Prostate gland (tissue), 2 donors: ENCODE measurements at regions not wholly inside any gene's neighbourhood (a gene's known extent, or its start where the extent isn't known, plus 50 kb on each side); places are given as distances from the start of the nearest gene placed in this dataset.

Experiments used
- DNase-seq: peaks from one replicate; pipeline ENCODE4 v3.0.0-alpha.2; 2019; ENCODE audit warnings: low spot score
- H3K27ac ChIP-seq, 2 donors: fragments of 200-600 bp; sonication (generic); 2 replicates each; pipeline ENCODE4 v1.5.1; 2017 to 2019
- H3K27me3 ChIP-seq: fragments of 200-600 bp; sonication (generic); replicated peaks from 2 replicates; pipeline ENCODE4 v1.5.1; 2019; ENCODE audit not compliant: insufficient read depth
- H3K36me3 ChIP-seq, 2 donors: fragments of 200-600 bp; sonication (generic); 1 replicate in 1 of 2; 2 replicates in 1 of 2; pipeline versions ENCODE4 v1.5.1 to v1.8.1; 2017 to 2019
- H3K4me1 ChIP-seq: fragments of 200-600 bp; sonication (generic); replicated peaks from 2 replicates; pipeline ENCODE4 v1.5.1; 2019
- H3K4me3 ChIP-seq, 2 donors: fragments of 200-600 bp; sonication (generic); 2 replicates each; pipeline ENCODE4 v1.5.1; 2017 to 2019
- H3K9me3 ChIP-seq: fragments of 200-600 bp; sonication (generic); 2 replicates; pipeline ENCODE4 v1.5.1; 2017
- POLR2A ChIP-seq: fragments of 450-650 bp; IDR thresholded peaks from one replicate; pipeline ENCODE4 v1.6.1; 2016; ENCODE audit warnings: antibody characterized with exemption, mild to moderate bottlenecking
- POLR2AphosphoS5 ChIP-seq: sonication (generic); formaldehyde crosslinking; IDR thresholded peaks from one replicate; pipeline ENCODE4 v1.6.1; 2017; ENCODE audit warnings: antibody characterized with exemption
- WGBS: methylation state at CpG from one replicate; pipeline ENCODE4 v1.1.5; 2018; 5-methylcytosine and 5-hydroxymethylcytosine counted together
- intact Hi-C: fragments of 100-400 bp; cut with DNase I; formaldehyde crosslinking; loops from one replicate; pipeline ENCODE4 v1.14.2; 2022
- TF ChIP-seq, protein P1 (sequence below), 4 experiments: fragments of 200-600 bp in 2 of 4; fragments of 450-650 bp in 2 of 4; sonication (generic) in 2 of 4; IDR thresholded peaks; 1 replicate in 3 of 4; 2 replicates in 1 of 4; pipeline ENCODE4 v1.5.1; 2016 to 2019; ENCODE audit warnings: antibody characterized with exemption in 4 of 4, mild to moderate bottlenecking in 2 of 4, moderate library complexity in 2 of 4

DNA sequence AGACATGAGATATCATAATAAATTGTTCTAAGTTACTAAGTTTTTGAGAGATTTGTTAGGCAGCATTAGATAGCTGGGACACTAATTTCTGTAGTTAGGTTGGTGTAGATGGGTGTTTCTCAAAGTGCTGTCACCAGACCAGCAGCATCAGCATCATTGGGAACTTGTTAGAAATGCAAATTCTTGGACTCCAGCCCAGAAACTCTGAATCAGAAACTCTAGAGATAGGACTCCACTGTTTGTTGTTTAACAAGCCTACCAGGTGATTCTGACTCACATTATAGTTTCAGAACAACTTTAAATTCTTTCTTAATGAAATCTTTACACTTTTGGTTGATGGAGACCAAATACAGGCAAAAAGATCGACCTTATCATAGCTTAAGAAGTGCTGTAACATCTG, 173.7 kb downstream of the PABPC4L start:
- WGBS: 55% methylated on average over 1 of the region's 1 CpG
- TF ChIP-seq POLR2A (no peak), POLR2AphosphoS5 (no peak)
- TF ChIP-seq, protein P1, sequence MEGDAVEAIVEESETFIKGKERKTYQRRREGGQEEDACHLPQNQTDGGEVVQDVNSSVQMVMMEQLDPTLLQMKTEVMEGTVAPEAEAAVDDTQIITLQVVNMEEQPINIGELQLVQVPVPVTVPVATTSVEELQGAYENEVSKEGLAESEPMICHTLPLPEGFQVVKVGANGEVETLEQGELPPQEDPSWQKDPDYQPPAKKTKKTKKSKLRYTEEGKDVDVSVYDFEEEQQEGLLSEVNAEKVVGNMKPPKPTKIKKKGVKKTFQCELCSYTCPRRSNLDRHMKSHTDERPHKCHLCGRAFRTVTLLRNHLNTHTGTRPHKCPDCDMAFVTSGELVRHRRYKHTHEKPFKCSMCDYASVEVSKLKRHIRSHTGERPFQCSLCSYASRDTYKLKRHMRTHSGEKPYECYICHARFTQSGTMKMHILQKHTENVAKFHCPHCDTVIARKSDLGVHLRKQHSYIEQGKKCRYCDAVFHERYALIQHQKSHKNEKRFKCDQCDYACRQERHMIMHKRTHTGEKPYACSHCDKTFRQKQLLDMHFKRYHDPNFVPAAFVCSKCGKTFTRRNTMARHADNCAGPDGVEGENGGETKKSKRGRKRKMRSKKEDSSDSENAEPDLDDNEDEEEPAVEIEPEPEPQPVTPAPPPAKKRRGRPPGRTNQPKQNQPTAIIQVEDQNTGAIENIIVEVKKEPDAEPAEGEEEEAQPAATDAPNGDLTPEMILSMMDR (IDR thresholded peaks at IDR 0.05): no peak
- Histone ChIP-seq H3K9me3 (no peaks in the 10 kb centered on the region), H3K36me3 (no peaks in the 10 kb centered on the region), H3K4me1 (no peaks in the 10 kb centered on the region), H3K4me3 (no peak overlapping the region), H3K27me3 (no peaks in the 10 kb centered on the region), H3K27ac (no peak overlapping the region)
- intact Hi-C loops: no loop called here
- DNase-seq: peak; percentile 4

DNA sequence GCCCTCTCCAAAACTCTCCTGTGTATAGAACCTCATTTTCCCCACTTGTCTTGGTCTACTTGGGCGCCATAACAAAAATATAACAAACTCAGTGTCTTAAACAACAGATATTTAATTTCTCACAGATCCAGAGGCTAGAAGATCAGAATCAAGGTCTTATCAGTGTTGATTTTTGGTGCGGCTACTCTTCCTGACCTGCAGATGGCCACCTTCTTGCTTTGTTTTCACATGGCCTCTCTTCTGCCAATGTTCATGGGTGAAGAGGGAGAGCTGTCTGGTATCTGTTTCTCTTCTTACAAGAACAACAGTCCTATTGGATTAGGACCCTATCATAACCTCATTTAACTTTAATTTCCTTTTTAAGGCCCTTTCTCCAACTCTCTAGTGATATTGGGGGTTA, 177.3 kb downstream of the PABPC4L start:
- 91% methylated on average over 2 of the region's 2 CpGs for WGBS
- intact Hi-C loops: no loop called here

DNA sequence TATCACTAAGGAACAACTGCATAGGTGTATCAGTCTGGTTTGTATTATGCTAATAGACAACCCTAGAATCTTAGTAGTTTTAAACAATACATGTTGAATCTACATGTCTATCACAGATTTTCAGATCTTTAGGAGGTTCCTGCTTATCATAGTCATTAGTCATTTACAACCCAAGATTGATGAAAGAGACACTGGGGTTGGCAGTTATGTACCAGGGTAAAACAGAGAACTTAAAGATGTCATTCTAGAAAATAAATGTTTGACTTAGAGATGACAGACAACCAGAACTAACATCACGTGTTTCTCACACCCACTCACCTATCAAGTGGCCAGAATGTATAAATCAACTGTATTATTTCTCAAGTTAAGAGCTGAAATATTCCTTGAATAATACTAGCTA, 181.9 kb downstream of the PABPC4L start:
- no peak for DNase-seq
- Histone ChIP-seq H3K36me3 (no peaks in the 10 kb centered on the region), H3K4me3 (no peak overlapping the region), H3K27me3 (no peaks in the 10 kb centered on the region), H3K9me3 (no peaks in the 10 kb centered on the region), H3K4me1 (no peaks in the 10 kb centered on the region), H3K27ac (no peak overlapping the region)
- 56% methylated on average over 1 of the region's 1 CpG for WGBS
- TF ChIP-seq POLR2AphosphoS5 (no peak), POLR2A (no peak)
- TF ChIP-seq, protein P1 (IDR thresholded peaks at IDR 0.05): no peak
- intact Hi-C loops: no loop called here

More for the DNA sequence above, 177.3 kb downstream of the PABPC4L start:
- Histone ChIP-seq H3K4me1 (no peaks in the 10 kb centered on the region), H3K36me3 (no peaks in the 10 kb centered on the region), H3K27me3 (no peaks in the 10 kb centered on the region), H3K27ac (no peak overlapping the region), H3K4me3 (no peak overlapping the region), H3K9me3 (no peaks in the 10 kb centered on the region)
- TF ChIP-seq, protein P1 (IDR thresholded peaks at IDR 0.05): peak in 1 of 4 experiments; percentile 16
- TF ChIP-seq POLR2AphosphoS5: no peak
- peak; percentile 14 for DNase-seq

DNA sequence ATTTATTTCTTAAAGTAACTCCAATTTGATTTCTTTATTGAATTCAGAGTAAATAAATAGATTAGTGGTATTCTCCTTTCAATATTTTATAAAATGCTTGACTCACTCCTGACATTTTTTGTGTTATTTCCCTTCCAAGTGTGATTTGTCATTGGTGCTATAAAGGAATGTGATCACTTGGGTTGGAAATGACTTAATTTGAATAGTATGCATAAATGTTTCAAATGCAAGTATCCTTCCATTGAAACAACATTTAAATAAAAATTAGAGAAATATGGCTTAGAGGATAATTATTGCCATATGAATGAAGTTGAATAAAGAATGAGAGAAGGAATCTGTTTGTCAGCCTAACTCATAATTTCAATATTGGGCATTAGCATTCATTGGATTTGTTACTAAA, 182.7 kb downstream of the PABPC4L start:
- DNase-seq: no peak
- TF ChIP-seq POLR2AphosphoS5: no peak

DNA sequence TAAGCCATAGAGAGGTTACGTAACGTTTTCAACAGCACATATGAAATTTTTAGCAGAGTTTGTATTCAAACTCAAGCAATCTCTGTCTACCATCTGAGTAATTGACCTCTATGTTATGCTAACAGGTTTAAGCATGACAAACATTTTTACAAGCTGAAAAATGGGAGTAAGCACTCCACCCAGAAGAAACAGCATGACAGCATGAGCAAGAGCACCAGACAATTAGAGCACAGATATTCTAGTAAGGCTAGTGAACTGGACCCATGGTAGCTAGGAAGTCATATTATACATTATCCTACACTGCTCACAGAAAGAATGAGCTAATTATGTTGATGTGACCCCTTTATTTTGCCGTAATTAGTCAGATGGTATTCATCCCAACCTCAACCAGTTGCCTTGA, 200.5 kb downstream of the PABPC4L start:
- Histone ChIP-seq H3K27me3 (no peaks in the 10 kb centered on the region), H3K4me3 (no peak overlapping the region), H3K9me3 (no peaks in the 10 kb centered on the region), H3K36me3 (no peaks in the 10 kb centered on the region), H3K27ac (no peak overlapping the region), H3K4me1 (no peaks in the 10 kb centered on the region)
- TF ChIP-seq, protein P1 (IDR thresholded peaks at IDR 0.05): no peak
- no peak for TF ChIP-seq POLR2AphosphoS5
- TF ChIP-seq POLR2A: no peak
- intact Hi-C loops: no loop called here
- no peak for DNase-seq
- WGBS: 87% methylated on average over 3 of the region's 3 CpGs

More for the DNA sequence above, 182.7 kb downstream of the PABPC4L start:
- H3K4me3 ChIP-seq: no peak overlapping the region
- H3K9me3 ChIP-seq: no peaks in the 10 kb centered on the region
- H3K27ac ChIP-seq: no peak overlapping the region
- H3K4me1 ChIP-seq: no peaks in the 10 kb centered on the region
- H3K27me3 ChIP-seq: no peaks in the 10 kb centered on the region
- H3K36me3 ChIP-seq: no peaks in the 10 kb centered on the region
- intact Hi-C loops: no loop called here
